Stimulated activated effector memory CD8-positive, alpha-beta T cell treated with anti-CD3 and anti-CD28 coated beads, Interleukin-12 subunit alpha, Interleukin-12 subunit beta, amount 100 ng/mL, for 72 hours (primary cell): ENCODE measurements at regions not wholly inside any gene's neighbourhood (a gene's known extent, or its start where the extent isn't known, plus 50 kb on each side); places are given as distances from the start of the nearest gene placed in this dataset.

Source experiments
- ATAC-seq: fragments of 150-1000 bp; cut with Tn5 transposase; 2 replicates; pipeline ENCODE4 v1.10.0; 2021
- DNase-seq, 2 donors: peaks; one replicate each; pipeline ENCODE4 v3.0.0; 2021 to 2022; ENCODE audit warnings: low spot score in 2 of 2
- H3K27ac Mint-ChIP-seq: one replicate; pipeline ENCODE4 v1.8.0; 2022; ENCODE audit warnings: mild to moderate bottlenecking, mixed read lengths
- H3K36me3 Mint-ChIP-seq: one replicate; pipeline ENCODE4 v1.8.0; 2022; ENCODE audit warnings: mild to moderate bottlenecking, mixed read lengths
- H3K4me1 Mint-ChIP-seq: one replicate; pipeline ENCODE4 v1.8.0; 2022; ENCODE audit warnings: mixed read lengths
- H3K4me3 Mint-ChIP-seq: one replicate; pipeline ENCODE4 v1.8.0; 2022; ENCODE audit warnings: mild to moderate bottlenecking, mixed read lengths
- H3K9me3 Mint-ChIP-seq: one replicate; pipeline ENCODE4 v1.8.0; 2022; ENCODE audit warnings: mixed read lengths

- Mint-ChIP-seq H3K36me3 (no peaks in the 10 kb centered on the region), H3K4me3 (no peak overlapping the region), H3K27ac (no peak overlapping the region), H3K9me3 (peaks cover 27% of the 10 kb centered on the region), H3K4me1 (no peaks in the 10 kb centered on the region)
- no peak for DNase-seq
- ATAC-seq: no peak
Observed at GRCh38 chr5:68612972-68613371, 397.4 kb downstream of the PIK3R1 start.

GRCh38 chr5:68618501-68618900, 402.9 kb downstream of the PIK3R1 start:
- no peaks in the 10 kb centered on the region for H3K36me3 Mint-ChIP-seq
- ATAC-seq: no peak

DNA sequence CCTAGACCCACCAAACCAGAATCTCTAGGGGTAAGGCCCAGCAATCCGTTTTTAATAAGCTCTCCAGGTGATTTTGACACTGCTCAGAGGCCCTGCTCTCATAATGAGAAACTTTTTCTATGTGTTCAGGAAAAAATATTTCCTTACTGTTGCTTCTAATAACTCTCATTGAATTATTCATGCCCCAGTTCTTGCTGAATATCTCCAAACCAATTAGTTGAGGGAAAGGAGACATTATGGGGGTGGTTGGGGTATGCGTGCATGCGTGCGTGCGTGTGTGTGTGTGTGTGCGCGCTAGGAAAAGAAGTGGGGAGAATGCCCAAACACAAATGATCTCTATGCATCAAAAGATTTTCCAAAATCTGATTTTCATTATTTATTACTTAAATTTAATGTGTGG, 411.4 kb downstream of the PIK3R1 start:
- no peak overlapping the region for H3K4me3 Mint-ChIP-seq
- DNase-seq (no peak), ATAC-seq (no peak)
- H3K9me3 Mint-ChIP-seq: no peaks in the 10 kb centered on the region
- H3K36me3 Mint-ChIP-seq: no peaks in the 10 kb centered on the region
- no peaks in the 10 kb centered on the region for H3K4me1 Mint-ChIP-seq
- H3K27ac Mint-ChIP-seq: no peak overlapping the region

More at GRCh38 chr5:68618501-68618900, 402.9 kb downstream of the PIK3R1 start:
- H3K4me3 Mint-ChIP-seq: no peak overlapping the region
- peaks cover 3% of the 10 kb centered on the region for H3K9me3 Mint-ChIP-seq
- H3K4me1 Mint-ChIP-seq: no peaks in the 10 kb centered on the region
- no peak for DNase-seq
- H3K27ac Mint-ChIP-seq: no peak overlapping the region

DNA sequence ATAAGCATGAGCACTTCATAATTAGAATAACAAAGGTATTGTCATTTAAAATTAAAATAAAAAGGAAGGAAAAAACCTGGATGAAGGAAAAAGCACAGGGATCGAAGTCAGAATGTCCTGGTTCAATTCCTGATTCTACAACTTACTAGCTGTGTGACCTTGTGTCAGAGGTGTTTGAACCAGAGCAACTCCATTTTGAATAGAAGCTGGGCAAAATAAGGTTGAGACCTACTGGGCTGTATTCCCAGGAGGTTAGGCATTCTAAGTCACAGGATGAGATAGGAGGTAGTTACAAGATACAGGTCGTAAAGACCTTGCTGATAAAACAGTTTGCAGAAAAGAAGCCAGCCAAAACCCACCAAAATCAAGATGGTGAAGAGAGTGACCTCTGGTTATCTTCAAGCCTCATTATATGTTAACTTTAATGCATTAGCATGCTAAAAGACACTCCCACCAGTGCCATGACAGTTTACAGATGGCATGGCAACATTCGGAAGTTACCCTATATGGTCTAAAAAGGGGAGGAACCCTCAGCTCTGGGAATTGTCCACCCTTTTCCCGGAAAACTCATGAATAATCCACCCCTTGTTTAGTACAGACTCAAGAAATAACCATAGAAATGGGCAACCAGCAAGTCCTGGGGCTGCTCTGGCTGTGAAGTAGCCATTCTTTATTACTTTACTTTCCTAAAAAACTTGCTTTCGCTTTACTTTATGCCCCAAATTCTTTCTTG, 412.7 kb downstream of the PIK3R1 start:
- Mint-ChIP-seq H3K4me3 (no peak overlapping the region), H3K36me3 (no peaks in the 10 kb centered on the region), H3K4me1 (no peaks in the 10 kb centered on the region), H3K9me3 (no peaks in the 10 kb centered on the region), H3K27ac (no peak overlapping the region)
- no peak for DNase-seq
- no peak for ATAC-seq

DNA sequence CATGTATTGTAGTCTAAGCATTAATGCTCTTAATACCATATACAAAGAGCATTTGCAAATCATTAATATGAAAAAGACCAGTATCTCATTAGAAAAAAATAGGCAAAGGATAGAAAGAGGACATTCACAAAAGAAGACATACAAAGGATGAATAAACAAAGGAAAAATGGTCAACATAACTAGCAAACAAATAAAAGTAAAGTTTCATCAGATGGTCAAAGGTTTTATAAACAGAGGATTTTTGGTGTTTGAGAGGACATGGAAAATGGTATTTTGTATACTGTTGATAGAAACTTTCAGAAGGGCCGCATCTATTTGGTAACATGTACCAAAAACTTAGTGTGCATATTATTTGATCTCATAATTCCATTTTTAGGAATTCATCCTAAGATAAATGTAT, 414.8 kb downstream of the PIK3R1 start:
- no peaks in the 10 kb centered on the region for H3K9me3 Mint-ChIP-seq
- ATAC-seq (no peak), DNase-seq (no peak)
- no peak overlapping the region for H3K27ac Mint-ChIP-seq
- H3K36me3 Mint-ChIP-seq: no peaks in the 10 kb centered on the region
- no peaks in the 10 kb centered on the region for H3K4me1 Mint-ChIP-seq
- H3K4me3 Mint-ChIP-seq: no peak overlapping the region

DNA sequence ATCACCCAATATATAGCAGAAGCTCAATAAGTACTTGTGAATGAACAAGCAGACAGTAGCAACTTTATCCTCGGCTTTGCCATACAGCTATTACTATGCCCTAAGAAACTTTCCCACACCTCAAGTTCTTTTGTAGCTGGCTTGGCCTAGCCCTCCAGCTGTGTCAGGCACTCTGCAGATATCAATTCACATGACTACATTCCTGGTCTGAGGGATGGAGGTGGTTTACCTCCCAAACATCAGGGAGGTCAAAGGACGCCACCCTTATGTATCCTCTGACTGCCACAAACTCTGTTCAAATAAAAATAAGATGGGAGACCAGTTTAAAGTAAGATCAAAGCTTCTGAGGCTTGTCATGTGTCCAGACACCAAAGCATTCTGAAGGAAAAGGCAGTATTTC, 416.3 kb downstream of the PIK3R1 start:
- H3K27ac Mint-ChIP-seq: no peak overlapping the region
- DNase-seq (no peak), ATAC-seq (no peak)
- H3K4me3 Mint-ChIP-seq: no peak overlapping the region
- H3K36me3 Mint-ChIP-seq: no peaks in the 10 kb centered on the region
- no peaks in the 10 kb centered on the region for H3K9me3 Mint-ChIP-seq
- H3K4me1 Mint-ChIP-seq: no peaks in the 10 kb centered on the region

GRCh38 chr5:68641211-68641610, 425.7 kb downstream of the PIK3R1 start:
- Mint-ChIP-seq H3K4me3 (no peak overlapping the region), H3K4me1 (no peaks in the 10 kb centered on the region), H3K9me3 (no peaks in the 10 kb centered on the region), H3K27ac (no peak overlapping the region), H3K36me3 (no peaks in the 10 kb centered on the region)
- DNase-seq: no peak
- ATAC-seq: no peak

DNA sequence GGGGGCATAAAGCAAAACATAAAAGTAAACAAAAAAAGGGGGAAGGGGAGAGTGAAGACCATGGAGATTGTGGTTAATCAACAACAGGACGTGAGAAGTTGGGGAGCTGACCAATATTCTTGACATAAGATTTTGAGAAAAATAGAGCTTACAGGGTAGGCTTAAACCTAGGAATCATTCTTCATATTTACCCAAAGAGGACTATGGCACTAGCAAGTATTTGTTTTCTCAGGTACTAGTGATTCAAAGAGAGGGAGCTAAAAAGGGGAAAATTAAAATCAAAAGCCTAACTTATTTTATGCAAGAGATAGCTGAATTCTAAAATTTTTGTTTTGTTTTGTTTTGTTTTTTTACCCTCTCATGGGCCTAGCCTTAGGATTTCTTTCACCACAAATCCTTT, 427.5 kb downstream of the PIK3R1 start:
- Mint-ChIP-seq H3K4me1 (no peaks in the 10 kb centered on the region), H3K4me3 (no peak overlapping the region), H3K9me3 (no peaks in the 10 kb centered on the region), H3K36me3 (no peaks in the 10 kb centered on the region), H3K27ac (no peak overlapping the region)
- no peak for ATAC-seq
- DNase-seq: no peak

DNA sequence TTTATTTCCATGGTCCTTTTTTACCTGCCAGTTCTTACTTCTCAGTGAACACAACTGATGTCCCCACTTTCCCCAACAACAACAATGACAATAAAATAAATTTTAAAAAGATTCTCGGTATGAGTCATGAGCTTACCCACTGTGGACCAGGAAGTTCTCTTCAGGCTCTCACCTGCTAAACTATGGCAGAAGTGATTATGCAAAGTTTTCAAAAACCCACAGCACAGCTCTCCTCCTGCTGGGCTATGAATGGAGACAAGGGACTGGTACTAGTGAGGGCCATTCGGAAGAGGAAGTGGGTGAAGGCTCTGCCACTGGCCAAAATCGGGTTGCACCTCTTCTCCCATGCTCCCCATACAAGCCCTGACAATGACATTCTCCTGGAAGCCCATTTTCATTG, 429.4 kb downstream of the PIK3R1 start:
- no peak for DNase-seq
- no peak overlapping the region for H3K27ac Mint-ChIP-seq
- no peak for ATAC-seq
- H3K4me3 Mint-ChIP-seq: no peak overlapping the region
- no peaks in the 10 kb centered on the region for H3K9me3 Mint-ChIP-seq
- H3K4me1 Mint-ChIP-seq: no peaks in the 10 kb centered on the region
- no peaks in the 10 kb centered on the region for H3K36me3 Mint-ChIP-seq

DNA sequence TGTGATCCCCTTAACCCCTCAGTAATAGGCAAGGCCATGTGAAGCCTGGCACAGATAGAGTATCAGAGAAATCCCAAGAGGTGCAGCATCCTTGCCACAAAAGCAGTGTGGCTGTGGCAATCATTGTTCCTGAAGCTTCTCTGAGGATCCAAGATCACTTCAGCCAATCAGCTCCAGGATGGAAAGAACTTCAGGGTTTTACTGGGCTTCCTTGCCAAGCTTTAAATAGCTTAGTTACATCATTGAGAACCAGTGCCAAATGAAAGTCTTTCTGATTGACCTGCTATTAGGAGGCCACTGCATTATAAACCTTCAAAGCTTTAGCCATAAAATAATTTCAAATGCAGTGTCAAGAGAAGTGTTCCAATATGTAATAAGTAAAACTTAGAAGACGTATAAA, 430.6 kb downstream of the PIK3R1 start:
- DNase-seq: no peak

GRCh38 chr5:68647743-68648142, 432.2 kb downstream of the PIK3R1 start:
- no peak for DNase-seq
- no peak for ATAC-seq
- Mint-ChIP-seq H3K36me3 (no peaks in the 10 kb centered on the region), H3K4me1 (no peaks in the 10 kb centered on the region), H3K27ac (no peak overlapping the region), H3K9me3 (no peaks in the 10 kb centered on the region), H3K4me3 (no peak overlapping the region)

More for the DNA sequence above, 430.6 kb downstream of the PIK3R1 start:
- Mint-ChIP-seq H3K4me3 (no peak overlapping the region), H3K27ac (no peak overlapping the region), H3K9me3 (no peaks in the 10 kb centered on the region), H3K36me3 (no peaks in the 10 kb centered on the region), H3K4me1 (no peaks in the 10 kb centered on the region)
- ATAC-seq: no peak

DNA sequence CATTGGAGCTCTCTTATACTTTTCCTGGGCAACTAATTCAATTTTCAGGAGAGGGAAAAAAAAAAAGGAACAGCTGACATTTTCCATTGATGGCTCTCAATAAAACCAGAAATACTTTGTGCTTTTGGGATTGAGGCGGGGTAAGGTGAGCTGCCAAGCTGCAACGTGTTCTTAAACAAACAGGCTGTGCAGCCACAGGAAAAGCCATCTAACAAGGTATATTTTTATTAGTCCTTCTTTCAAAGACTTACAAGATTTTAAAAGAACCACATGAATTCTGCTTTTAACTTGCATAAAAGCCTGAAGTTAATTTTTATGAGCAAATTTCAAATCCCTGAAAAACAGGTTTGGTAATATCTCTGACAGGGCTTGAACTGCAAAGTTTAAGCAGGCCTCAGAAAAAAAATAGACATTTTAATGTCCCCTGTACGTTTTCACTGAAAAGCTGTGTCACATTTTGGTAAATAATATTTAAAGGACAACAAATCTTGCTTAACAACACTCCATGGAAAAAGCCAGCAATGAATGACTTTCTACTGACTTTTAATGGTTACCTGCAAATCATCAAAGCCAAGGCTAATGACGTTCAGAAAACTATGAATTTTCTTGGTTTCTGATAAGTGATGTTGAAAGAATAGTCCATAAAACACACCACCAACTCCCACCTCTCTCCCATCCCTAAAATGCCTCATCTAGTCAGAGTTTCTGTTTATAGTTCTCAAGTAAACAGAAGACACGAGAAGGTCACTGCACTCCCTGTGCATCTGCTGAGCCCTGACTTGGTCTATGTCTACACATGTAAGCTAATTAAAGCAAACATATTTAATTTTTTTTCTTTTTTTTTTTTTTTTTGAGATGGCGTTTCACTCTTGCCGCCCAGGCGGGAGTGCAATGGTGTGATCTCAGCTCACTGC, 433.6 kb downstream of the PIK3R1 start:
- H3K36me3 Mint-ChIP-seq: no peaks in the 10 kb centered on the region

GRCh38 chr5:68652534-68652965, 437.0 kb downstream of the PIK3R1 start:
- DNase-seq: no peak
- H3K36me3 Mint-ChIP-seq: no peaks in the 10 kb centered on the region

More for the DNA sequence above, 433.6 kb downstream of the PIK3R1 start:
- DNase-seq (no peak), ATAC-seq (no peak)
- no peak overlapping the region for H3K27ac Mint-ChIP-seq
- no peaks in the 10 kb centered on the region for H3K4me1 Mint-ChIP-seq
- no peaks in the 10 kb centered on the region for H3K9me3 Mint-ChIP-seq
- H3K4me3 Mint-ChIP-seq: no peak overlapping the region

GRCh38 chr5:68653471-68653870, 437.9 kb downstream of the PIK3R1 start:
- no peak for DNase-seq
- Mint-ChIP-seq H3K9me3 (no peaks in the 10 kb centered on the region), H3K4me1 (no peaks in the 10 kb centered on the region), H3K4me3 (no peak overlapping the region), H3K36me3 (no peaks in the 10 kb centered on the region), H3K27ac (no peak overlapping the region)
- no peak for ATAC-seq

More at GRCh38 chr5:68652534-68652965, 437.0 kb downstream of the PIK3R1 start:
- H3K4me1 Mint-ChIP-seq: no peaks in the 10 kb centered on the region
- H3K9me3 Mint-ChIP-seq: no peaks in the 10 kb centered on the region
- no peak overlapping the region for H3K27ac Mint-ChIP-seq
- H3K4me3 Mint-ChIP-seq: no peak overlapping the region
- ATAC-seq: no peak

- DNase-seq: no peak
- Mint-ChIP-seq H3K4me3 (no peak overlapping the region), H3K9me3 (no peaks in the 10 kb centered on the region), H3K36me3 (no peaks in the 10 kb centered on the region), H3K4me1 (no peaks in the 10 kb centered on the region), H3K27ac (no peak overlapping the region)
- peak; percentile 56 for ATAC-seq
Observed at GRCh38 chr5:68657055-68657961, 436.5 kb upstream of the SLC30A5 start.
